ENCODE measurements at regions not wholly inside any gene's neighbourhood (a gene's known extent, or its start where the extent isn't known, plus 50 kb on each side); places are given as distances from the start of the nearest gene placed in this dataset.

- CTCF ChIA-PET = interaction anchor here (0.8 kb wide), 1 partner anchor 9 kb away, joined by 3 read pairs; no protein-coding TSS in a partner anchor
- no peak for DNase-seq (ENCODE audit: low read depth)
- Histone ChIP-seq H3K4me3 (ENCODE audit: low read depth, low read length) (no peak overlapping the region), H3K27me3 (ENCODE audit: control insufficient read depth, insufficient read depth, low read length) (no peaks in the 10 kb centered on the region), H3K36me3 (ENCODE audit: control insufficient read depth, insufficient read depth, low read length) (no peaks in the 10 kb centered on the region)
- TF ChIP-seq CTCF (IDR thresholded peaks at IDR 0.05; ENCODE audit: insufficient read depth, low read depth, low read length) = no peak
- POLR2A ChIA-PET = no interaction called here
Measured at GRCh38 chr4:93888308-93888707, 59.8 kb downstream of the ATOH1 start.

GRCh38 chr4:93888768-93889167 is 60.2 kb downstream of the ATOH1 start:
- ChIA-PET CTCF (interaction anchor here (0.8 kb wide), 1 partner anchor 9 kb away, joined by 3 read pairs; no protein-coding TSS in a partner anchor), POLR2A (no interaction called here)
- no peak overlapping the region for H3K4me3 ChIP-seq (ENCODE audit: low read depth, low read length)
- no peak for TF ChIP-seq CTCF (IDR thresholded peaks at IDR 0.05; ENCODE audit: insufficient read depth, low read depth, low read length)
- no peaks in the 10 kb centered on the region for H3K27me3 ChIP-seq (ENCODE audit: control insufficient read depth, insufficient read depth, low read length)
- H3K36me3 ChIP-seq (ENCODE audit: control insufficient read depth, insufficient read depth, low read length) = no peaks in the 10 kb centered on the region
- no peak for DNase-seq (ENCODE audit: low read depth)

- DNase-seq (ENCODE audit: low read depth) = no peak
- no peak for TF ChIP-seq CTCF (IDR thresholded peaks at IDR 0.05; ENCODE audit: insufficient read depth, low read depth, low read length)
- Histone ChIP-seq H3K27me3 (ENCODE audit: control insufficient read depth, insufficient read depth, low read length) (no peaks in the 10 kb centered on the region), H3K36me3 (ENCODE audit: control insufficient read depth, insufficient read depth, low read length) (no peaks in the 10 kb centered on the region), H3K4me3 (ENCODE audit: low read depth, low read length) (no peak overlapping the region)
- ChIA-PET POLR2A (no interaction called here), CTCF (no interaction called here)
Measured at GRCh38 chr4:93891244-93891643, 62.7 kb downstream of the ATOH1 start.

- no peak overlapping the region for H3K4me3 ChIP-seq (ENCODE audit: low read depth, low read length)
- no peak for DNase-seq (ENCODE audit: low read depth)
- ChIA-PET POLR2A (no interaction called here), CTCF (no interaction called here)
- no peak for TF ChIP-seq CTCF (IDR thresholded peaks at IDR 0.05; ENCODE audit: insufficient read depth, low read depth, low read length)
- no peaks in the 10 kb centered on the region for H3K27me3 ChIP-seq (ENCODE audit: control insufficient read depth, insufficient read depth, low read length)
- H3K36me3 ChIP-seq (ENCODE audit: control insufficient read depth, insufficient read depth, low read length) = no peaks in the 10 kb centered on the region
Measured at GRCh38 chr4:93894995-93895394, 66.4 kb downstream of the ATOH1 start.

GRCh38 chr4:93896516-93896915 is 68.0 kb downstream of the ATOH1 start:
- Histone ChIP-seq H3K36me3 (ENCODE audit: control insufficient read depth, insufficient read depth, low read length) (no peaks in the 10 kb centered on the region), H3K27me3 (ENCODE audit: control insufficient read depth, insufficient read depth, low read length) (no peaks in the 10 kb centered on the region), H3K4me3 (ENCODE audit: low read depth, low read length) (no peak overlapping the region)
- no peak for DNase-seq (ENCODE audit: low read depth)
- ChIA-PET CTCF (no interaction called here), POLR2A (no interaction called here)
- TF ChIP-seq CTCF (IDR thresholded peaks at IDR 0.05; ENCODE audit: insufficient read depth, low read depth, low read length) = no peak
